ENCODE measurements at regions not wholly inside any gene's neighbourhood (a gene's known extent, or its start where the extent isn't known, plus 50 kb on each side); places are given as distances from the start of the nearest gene placed in this dataset.

DNA sequence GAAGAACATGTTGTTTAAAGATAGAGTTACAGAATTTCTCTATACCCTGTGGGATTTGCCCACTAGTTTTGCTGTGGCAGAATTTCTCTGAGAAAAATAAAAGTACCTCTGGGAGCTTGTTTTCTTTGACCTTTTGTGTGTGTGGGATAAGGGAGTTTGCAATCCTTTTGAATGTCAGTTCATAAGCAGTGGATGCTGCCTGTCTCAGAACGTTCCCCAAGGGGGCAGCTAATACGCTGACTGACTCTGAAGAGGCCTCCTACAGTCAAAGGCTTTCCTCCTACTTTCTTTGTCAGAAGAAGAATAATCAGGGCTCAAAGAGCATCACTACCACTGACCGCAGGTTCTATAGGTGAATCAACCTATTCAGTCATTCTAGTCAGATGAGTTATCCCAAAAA, 140.6 kb downstream of the AASDHPPT start:
- Histone ChIP-seq H3K9me2 (ENCODE audit: low read depth, low read length) (no peaks in the 10 kb centered on the region), H3F3A (ENCODE audit: insufficient read depth, low read length) (no peaks in the 10 kb centered on the region), H3K36me3 (ENCODE audit: insufficient read depth, low read length) (no peaks in the 10 kb centered on the region), H2AFZ (ENCODE audit: low read length) (no peak overlapping the region), H3K27ac (ENCODE audit: low read depth, low read length, poor library complexity, severe bottlenecking) (no peak overlapping the region), H3K4me2 (ENCODE audit: low read length) (no peak overlapping the region), H3K4me1 (ENCODE audit: insufficient read depth, low read length, severe bottlenecking) (no peaks in the 10 kb centered on the region), H3K79me2 (ENCODE audit: insufficient read depth, low read length) (no peaks in the 10 kb centered on the region), H3K27me3 (ENCODE audit: insufficient read depth, low read length) (no peaks in the 10 kb centered on the region), H4K20me1 (ENCODE audit: insufficient read depth, low read length) (no peaks in the 10 kb centered on the region), H3K9ac (ENCODE audit: low read length) (no peak overlapping the region), H3K9me3 (ENCODE audit: low read length) (no peaks in the 10 kb centered on the region), H3K4me3 (ENCODE audit: low read depth, low read length, poor library complexity, severe bottlenecking) (no peak overlapping the region)
- no peak for TF ChIP-seq EZH2 (IDR thresholded peaks at IDR 0.05; ENCODE audit: borderline replicate concordance, low read length)
- TF ChIP-seq, protein P1, sequence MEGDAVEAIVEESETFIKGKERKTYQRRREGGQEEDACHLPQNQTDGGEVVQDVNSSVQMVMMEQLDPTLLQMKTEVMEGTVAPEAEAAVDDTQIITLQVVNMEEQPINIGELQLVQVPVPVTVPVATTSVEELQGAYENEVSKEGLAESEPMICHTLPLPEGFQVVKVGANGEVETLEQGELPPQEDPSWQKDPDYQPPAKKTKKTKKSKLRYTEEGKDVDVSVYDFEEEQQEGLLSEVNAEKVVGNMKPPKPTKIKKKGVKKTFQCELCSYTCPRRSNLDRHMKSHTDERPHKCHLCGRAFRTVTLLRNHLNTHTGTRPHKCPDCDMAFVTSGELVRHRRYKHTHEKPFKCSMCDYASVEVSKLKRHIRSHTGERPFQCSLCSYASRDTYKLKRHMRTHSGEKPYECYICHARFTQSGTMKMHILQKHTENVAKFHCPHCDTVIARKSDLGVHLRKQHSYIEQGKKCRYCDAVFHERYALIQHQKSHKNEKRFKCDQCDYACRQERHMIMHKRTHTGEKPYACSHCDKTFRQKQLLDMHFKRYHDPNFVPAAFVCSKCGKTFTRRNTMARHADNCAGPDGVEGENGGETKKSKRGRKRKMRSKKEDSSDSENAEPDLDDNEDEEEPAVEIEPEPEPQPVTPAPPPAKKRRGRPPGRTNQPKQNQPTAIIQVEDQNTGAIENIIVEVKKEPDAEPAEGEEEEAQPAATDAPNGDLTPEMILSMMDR (IDR thresholded peaks at IDR 0.05; ENCODE audit: low read length) = no peak

DNA sequence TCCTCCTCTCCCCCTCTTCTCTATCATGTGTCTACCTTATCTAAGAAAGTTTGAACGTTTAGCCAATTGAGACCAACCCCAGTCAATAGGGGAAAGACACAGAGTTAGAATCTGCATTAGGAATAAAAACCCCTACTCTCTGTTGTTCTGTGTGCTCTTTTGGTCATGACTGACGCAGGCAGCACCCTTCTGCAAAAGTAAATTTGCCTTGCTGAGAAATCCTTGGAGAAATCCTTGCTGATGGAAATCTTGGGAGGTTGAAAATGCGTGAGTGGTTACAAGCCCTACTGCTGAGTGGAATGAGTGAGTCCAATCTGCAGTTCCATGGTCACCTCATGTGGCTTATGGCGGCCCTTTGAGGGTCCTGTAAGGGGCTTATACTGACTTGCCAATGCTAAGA, 145.2 kb downstream of the AASDHPPT start:
- TF ChIP-seq, protein P1 (IDR thresholded peaks at IDR 0.05; ENCODE audit: low read length) = no peak
- no peak for TF ChIP-seq EZH2 (IDR thresholded peaks at IDR 0.05; ENCODE audit: borderline replicate concordance, low read length)

DNA sequence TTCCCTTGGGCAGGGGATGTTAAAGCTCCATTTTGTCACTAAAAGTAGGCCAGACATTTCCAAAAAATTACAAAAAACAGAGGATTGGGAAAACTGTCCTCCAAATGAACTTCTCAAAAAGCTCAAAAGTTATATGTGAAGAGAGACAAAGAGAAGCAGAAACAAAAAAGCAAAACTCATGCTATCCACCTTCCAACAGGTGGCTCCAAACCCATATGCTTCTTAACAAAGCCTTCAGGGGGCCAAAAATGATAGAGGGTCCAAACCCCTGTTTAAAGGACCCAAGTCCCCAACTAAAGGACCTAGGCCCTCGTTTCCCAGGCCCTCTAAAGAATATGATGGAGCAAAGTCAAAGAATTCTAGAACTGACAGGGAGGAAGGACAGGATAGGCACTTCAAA, 146.7 kb downstream of the AASDHPPT start:
- TF ChIP-seq, protein P1 (IDR thresholded peaks at IDR 0.05; ENCODE audit: low read length) = no peak
- TF ChIP-seq EZH2 (IDR thresholded peaks at IDR 0.05; ENCODE audit: borderline replicate concordance, low read length) = no peak
- no peaks in the 10 kb centered on the region for H3K27me3 ChIP-seq (ENCODE audit: insufficient read depth, low read length)
- no peak overlapping the region for H2AFZ ChIP-seq (ENCODE audit: low read length)

More for the DNA sequence above, 145.2 kb downstream of the AASDHPPT start:
- Histone ChIP-seq H3K9me2 (ENCODE audit: low read depth, low read length) (no peaks in the 10 kb centered on the region), H4K20me1 (ENCODE audit: insufficient read depth, low read length) (no peaks in the 10 kb centered on the region), H3K9me3 (ENCODE audit: low read length) (no peaks in the 10 kb centered on the region), H3K4me1 (ENCODE audit: insufficient read depth, low read length, severe bottlenecking) (no peaks in the 10 kb centered on the region), H3K27ac (ENCODE audit: low read depth, low read length, poor library complexity, severe bottlenecking) (no peak overlapping the region), H3K27me3 (ENCODE audit: insufficient read depth, low read length) (no peaks in the 10 kb centered on the region), H2AFZ (ENCODE audit: low read length) (no peak overlapping the region), H3K79me2 (ENCODE audit: insufficient read depth, low read length) (no peaks in the 10 kb centered on the region), H3K9ac (ENCODE audit: low read length) (no peak overlapping the region), H3F3A (ENCODE audit: insufficient read depth, low read length) (no peaks in the 10 kb centered on the region), H3K4me2 (ENCODE audit: low read length) (no peak overlapping the region), H3K4me3 (ENCODE audit: low read depth, low read length, poor library complexity, severe bottlenecking) (no peak overlapping the region), H3K36me3 (ENCODE audit: insufficient read depth, low read length) (no peaks in the 10 kb centered on the region)

More for the DNA sequence above, 146.7 kb downstream of the AASDHPPT start:
- no peak overlapping the region for H3K27ac ChIP-seq (ENCODE audit: low read depth, low read length, poor library complexity, severe bottlenecking)
- H3K4me1 ChIP-seq (ENCODE audit: insufficient read depth, low read length, severe bottlenecking) = no peaks in the 10 kb centered on the region
- H3K79me2 ChIP-seq (ENCODE audit: insufficient read depth, low read length) = no peaks in the 10 kb centered on the region
- no peak overlapping the region for H3K4me3 ChIP-seq (ENCODE audit: low read depth, low read length, poor library complexity, severe bottlenecking)
- H4K20me1 ChIP-seq (ENCODE audit: insufficient read depth, low read length) = no peaks in the 10 kb centered on the region
- no peaks in the 10 kb centered on the region for H3F3A ChIP-seq (ENCODE audit: insufficient read depth, low read length)
- H3K36me3 ChIP-seq (ENCODE audit: insufficient read depth, low read length) = no peaks in the 10 kb centered on the region
- no peaks in the 10 kb centered on the region for H3K9me2 ChIP-seq (ENCODE audit: low read depth, low read length)
- no peaks in the 10 kb centered on the region for H3K9me3 ChIP-seq (ENCODE audit: low read length)
- H3K4me2 ChIP-seq (ENCODE audit: low read length) = no peak overlapping the region
- H3K9ac ChIP-seq (ENCODE audit: low read length) = no peak overlapping the region
